A549 (cell line): ENCODE measurements at regions not wholly inside any gene's neighbourhood (a gene's known extent, or its start where the extent isn't known, plus 50 kb on each side); places are given as distances from the start of the nearest gene placed in this dataset.

Experiments used
- ATAC-seq, 2 experiments: fragments of 200-7000 bp in 1 of 2; fragments of >200 bp in 1 of 2; cut with Nextera tagmentation in 1 of 2; cut with Tn5 transposase in 1 of 2; 3 replicates each; pipeline versions ENCODE4 v1.8.0 to v1.9.1; 2018 to 2020; ENCODE audit warnings: mild to moderate bottlenecking in 1 of 2, moderate library complexity in 1 of 2
- CTCF ChIA-PET: fragments of 300-600 bp; sonication (Branson Sonifier 250); formaldehyde crosslinking; extraction: SDS; loops from one replicate; lab custom pipeline; 2021; ENCODE audit warnings: antibody characterized with exemption, inconsistent platforms; lab: Yijun Ruan, JAX
- POLR2A ChIA-PET: fragments of 350-600 bp; formaldehyde crosslinking; extraction: SDS; loops from one replicate; lab custom pipeline; 2021; ENCODE audit warnings: antibody characterized with exemption, inconsistent platforms; lab: Yijun Ruan, JAX
- DNase-seq, 2 experiments: peaks; one replicate each; pipeline versions ENCODE4 v3.0.0 to v3.0.0-alpha.2; 2011 to 2016; ENCODE audit warnings: low read depth in 1 of 2, low spot score in 1 of 2
- FAIRE-seq: peaks from 2 replicates; lab custom pipeline; 2011; peaks lifted over from hg19 to GRCh38; lab: Jason Lieb, UNC
- H3K27ac ChIP-seq, 2 experiments: fragments of >200 bp; sonication (Bioruptor Twin); formaldehyde crosslinking; 3 replicates each; pipeline ENCODE4 v1.5.1; 2016 to 2017
- H3K4me1 ChIP-seq: fragments of >200 bp; sonication (Bioruptor Twin); formaldehyde crosslinking; 3 replicates; pipeline ENCODE4 v1.6.1; 2016
- H3K4me2 ChIP-seq: fragments of >200 bp; sonication (Bioruptor Twin); formaldehyde crosslinking; 3 replicates; pipeline ENCODE4 v1.6.1; 2016
- H3K4me3 ChIP-seq: fragments of >200 bp; sonication (Bioruptor Twin); formaldehyde crosslinking; 3 replicates; pipeline ENCODE4 v1.5.1; 2016
- H3K9me3 ChIP-seq: fragments of >200 bp; sonication (Bioruptor Twin); formaldehyde crosslinking; 3 replicates; pipeline ENCODE4 v1.6.1; 2016
- ATOH8 ChIP-seq: fragments of 250-450 bp; sonication (Bioruptor Pico); IDR thresholded peaks from 2 replicates; pipeline ENCODE4 v1.5.0; 2020; ENCODE audit warnings: low read depth, mild to moderate bottlenecking, moderate library complexity
- BHLHE40 ChIP-seq: IDR thresholded peaks from 2 replicates; pipeline ENCODE4 v1.6.1; 2012; ENCODE audit warnings: low read depth, low read length, inconsistent platforms
- EHF ChIP-seq: fragments of 250-450 bp; sonication (Bioruptor Pico); IDR thresholded peaks from 2 replicates; pipeline ENCODE4 v1.5.0; 2020; ENCODE audit warnings: mild to moderate bottlenecking
- EP300 ChIP-seq, 2 experiments: fragments of >200 bp; sonication (Bioruptor Twin); formaldehyde crosslinking; IDR thresholded peaks; 2 replicates in 1 of 2; 3 replicates in 1 of 2; pipeline ENCODE4 v1.6.1; 2016 to 2017
- HDAC2 ChIP-seq: fragments of 200-600 bp; sonication (generic); IDR thresholded peaks from 2 replicates; pipeline ENCODE4 v1.6.1; 2016
- HES2 ChIP-seq: fragments of >200 bp; sonication (Bioruptor Twin); formaldehyde crosslinking; IDR thresholded peaks from 2 replicates; pipeline ENCODE4 v1.6.1; 2016
- HEYL ChIP-seq: fragments of 250-450 bp; sonication (Bioruptor Pico); IDR thresholded peaks from 2 replicates; pipeline ENCODE4 v1.8.0; 2021; ENCODE audit warnings: mild to moderate bottlenecking, moderate library complexity
- HOXA7 ChIP-seq: fragments of 250-450 bp; sonication (Bioruptor Pico); IDR thresholded peaks from 2 replicates; pipeline ENCODE4 v1.5.0; 2020; ENCODE audit warnings: mild to moderate bottlenecking, moderate library complexity
- HOXB13 ChIP-seq: fragments of 250-450 bp; sonication (Bioruptor Pico); IDR thresholded peaks from 2 replicates; pipeline ENCODE4 v1.5.0; 2020; ENCODE audit warnings: low read depth, mild to moderate bottlenecking, moderate library complexity
- HOXB5 ChIP-seq: fragments of 250-450 bp; sonication (Bioruptor Pico); IDR thresholded peaks from 2 replicates; pipeline ENCODE4 v1.5.0; 2020; ENCODE audit warnings: mild to moderate bottlenecking, moderate library complexity
- KDM5A ChIP-seq: fragments of 200-600 bp; sonication (generic); IDR thresholded peaks from 2 replicates; pipeline ENCODE4 v1.6.1; 2016; ENCODE audit warnings: antibody characterized with exemption, mild to moderate bottlenecking
- MAFK ChIP-seq: fragments of 450-650 bp; IDR thresholded peaks from 2 replicates; pipeline ENCODE4 v1.6.1; 2014; ENCODE audit not compliant: partially characterized antibody
- MAZ ChIP-seq: fragments of 150-350 bp; IDR thresholded peaks from 2 replicates; pipeline ENCODE4 v1.6.1; 2014; ENCODE audit warnings: antibody characterized with exemption, low read depth, low read length, borderline replicate concordance
- MYC ChIP-seq: IDR thresholded peaks from 2 replicates; pipeline ENCODE4 v1.6.1; 2012; ENCODE audit warnings: mild to moderate bottlenecking, inconsistent platforms, low read length, improper control_type of control experiment, borderline replicate concordance
- NFE2L2 ChIP-seq: fragments of 150-350 bp; conservative IDR thresholded peaks from 2 replicates; pipeline ENCODE4 v1.6.1; 2014; ENCODE audit warnings: low read length
- NR3C1 ChIP-seq: fragments of >200 bp; sonication (Bioruptor Twin); formaldehyde crosslinking; IDR thresholded peaks from 3 replicates; pipeline ENCODE4 v1.6.1; 2017
- PHF8 ChIP-seq: fragments of 200-600 bp; sonication (generic); IDR thresholded peaks from 2 replicates; pipeline ENCODE4 v1.6.1; 2016; ENCODE audit warnings: low read depth, mild to moderate bottlenecking, antibody characterized with exemption, moderate library complexity, borderline replicate concordance
- RCOR1 ChIP-seq: fragments of 150-350 bp; IDR thresholded peaks from 2 replicates; pipeline ENCODE4 v1.6.1; 2014; ENCODE audit warnings: antibody characterized with exemption, low read length, low read depth
- REST ChIP-seq: fragments of 200-600 bp; sonication (generic); IDR thresholded peaks from 2 replicates; pipeline ENCODE4 v1.6.1; 2016; ENCODE audit warnings: antibody characterized with exemption, mild to moderate bottlenecking, moderate library complexity
- RFX5 ChIP-seq: fragments of 450-650 bp; IDR thresholded peaks from 2 replicates; pipeline ENCODE4 v1.7.1; 2014; ENCODE audit warnings: antibody characterized with exemption, mild to moderate bottlenecking, moderate library complexity
- RNF2 ChIP-seq: fragments of 200-600 bp; sonication (generic); IDR thresholded peaks from 2 replicates; pipeline ENCODE4 v1.6.1; 2016; ENCODE audit warnings: low read depth, mild to moderate bottlenecking, antibody characterized with exemption, moderate library complexity, borderline replicate concordance
- SMC3 ChIP-seq: fragments of >200 bp; sonication (Bioruptor Twin); formaldehyde crosslinking; IDR thresholded peaks from 3 replicates; pipeline ENCODE4 v1.6.1; 2018; ENCODE audit warnings: inconsistent platforms
- TFCP2L1 ChIP-seq: fragments of 250-450 bp; sonication (Bioruptor Pico); IDR thresholded peaks from 2 replicates; pipeline ENCODE4 v1.5.0; 2021; ENCODE audit warnings: mild to moderate bottlenecking
- ZC3H11A ChIP-seq: fragments of 450-650 bp; IDR thresholded peaks from 2 replicates; pipeline ENCODE4 v1.6.1; 2014; ENCODE audit warnings: antibody characterized with exemption, mild to moderate bottlenecking
- ZFP36 ChIP-seq: fragments of 450-650 bp; IDR thresholded peaks from 2 replicates; pipeline ENCODE4 v1.6.1; 2014; ENCODE audit warnings: borderline replicate concordance; ENCODE audit not compliant: partially characterized antibody
- ZNF302 ChIP-seq: fragments of 250-450 bp; sonication (Bioruptor Pico); IDR thresholded peaks from 2 replicates; pipeline ENCODE4 v1.9.0; 2021; ENCODE audit warnings: inconsistent platforms, mild to moderate bottlenecking, moderate library complexity
- ZSCAN20 ChIP-seq: fragments of 250-450 bp; sonication (Bioruptor Pico); IDR thresholded peaks from 2 replicates; pipeline ENCODE4 v1.8.0; 2022; ENCODE audit warnings: mild to moderate bottlenecking, moderate library complexity
- WGBS: methylation state at CpG from one replicate; pipeline ENCODE4 v1.1.6; 2017; ENCODE audit errors: missing lambda C conversion rate; 5-methylcytosine and 5-hydroxymethylcytosine counted together
- TF ChIP-seq, protein P1 (sequence below): IDR thresholded peaks from 2 replicates; pipeline ENCODE4 v1.6.1; 2012
- TF ChIP-seq, protein P2 (sequence below): fragments of >200 bp; sonication (Bioruptor Twin); formaldehyde crosslinking; IDR thresholded peaks from 3 replicates; pipeline ENCODE4 v1.5.1; 2016

DNA sequence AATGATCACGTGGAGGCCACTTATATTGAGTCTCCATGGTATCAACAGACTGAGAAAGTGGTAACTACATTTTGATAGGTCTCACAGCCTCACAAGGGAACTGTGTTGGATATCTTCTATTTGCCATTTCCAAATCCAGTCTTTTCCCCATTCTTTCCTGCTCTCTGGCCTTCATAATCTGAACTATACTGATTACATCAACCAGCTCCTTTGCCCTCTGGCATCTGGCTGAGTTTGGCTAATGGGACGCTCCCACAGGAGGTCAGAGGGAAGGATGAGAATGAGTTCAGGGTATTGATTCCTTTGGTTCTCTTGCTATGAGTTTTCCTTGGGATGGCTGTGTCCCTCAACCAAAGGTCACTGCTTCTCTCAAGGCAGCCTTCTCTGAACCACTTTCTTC, 152.6 kb downstream of the RTL9 start:
- TF ChIP-seq NR3C1 (no peak), REST (no peak), ZSCAN20 (no peak), ZC3H11A (no peak), SMC3 (no peak), ZNF302 (no peak), HOXB5 (CRISPR knock-in tag) (no peak), TFCP2L1 (no peak), NFE2L2 (no peak), RFX5 (no peak), ATOH8 (no peak), BHLHE40 (no peak), HDAC2 (no peak), EHF (CRISPR knock-in tag) (no peak), MAFK (no peak)
- TF ChIP-seq, protein P1, sequence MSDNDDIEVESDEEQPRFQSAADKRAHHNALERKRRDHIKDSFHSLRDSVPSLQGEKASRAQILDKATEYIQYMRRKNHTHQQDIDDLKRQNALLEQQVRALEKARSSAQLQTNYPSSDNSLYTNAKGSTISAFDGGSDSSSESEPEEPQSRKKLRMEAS, result no peak
- TF ChIP-seq, protein P2, sequence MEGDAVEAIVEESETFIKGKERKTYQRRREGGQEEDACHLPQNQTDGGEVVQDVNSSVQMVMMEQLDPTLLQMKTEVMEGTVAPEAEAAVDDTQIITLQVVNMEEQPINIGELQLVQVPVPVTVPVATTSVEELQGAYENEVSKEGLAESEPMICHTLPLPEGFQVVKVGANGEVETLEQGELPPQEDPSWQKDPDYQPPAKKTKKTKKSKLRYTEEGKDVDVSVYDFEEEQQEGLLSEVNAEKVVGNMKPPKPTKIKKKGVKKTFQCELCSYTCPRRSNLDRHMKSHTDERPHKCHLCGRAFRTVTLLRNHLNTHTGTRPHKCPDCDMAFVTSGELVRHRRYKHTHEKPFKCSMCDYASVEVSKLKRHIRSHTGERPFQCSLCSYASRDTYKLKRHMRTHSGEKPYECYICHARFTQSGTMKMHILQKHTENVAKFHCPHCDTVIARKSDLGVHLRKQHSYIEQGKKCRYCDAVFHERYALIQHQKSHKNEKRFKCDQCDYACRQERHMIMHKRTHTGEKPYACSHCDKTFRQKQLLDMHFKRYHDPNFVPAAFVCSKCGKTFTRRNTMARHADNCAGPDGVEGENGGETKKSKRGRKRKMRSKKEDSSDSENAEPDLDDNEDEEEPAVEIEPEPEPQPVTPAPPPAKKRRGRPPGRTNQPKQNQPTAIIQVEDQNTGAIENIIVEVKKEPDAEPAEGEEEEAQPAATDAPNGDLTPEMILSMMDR, result no peak
- TF ChIP-seq, all 56 proteins: peak for 0
- DNase-seq (no peak), FAIRE-seq (no peak), ATAC-seq (no peak)
- no peaks in the 10 kb centered on the region for H3K9me3 ChIP-seq
- H3K27ac ChIP-seq, result no peak overlapping the region
- H3K4me3 ChIP-seq, result no peak overlapping the region
- CTCF ChIA-PET, result no interaction called here
- 0% methylated on average over 2 of the region's 2 CpGs for WGBS
- H3K4me2 ChIP-seq, result no peak overlapping the region
- POLR2A ChIA-PET, result no interaction called here
- no peaks in the 10 kb centered on the region for H3K4me1 ChIP-seq

DNA sequence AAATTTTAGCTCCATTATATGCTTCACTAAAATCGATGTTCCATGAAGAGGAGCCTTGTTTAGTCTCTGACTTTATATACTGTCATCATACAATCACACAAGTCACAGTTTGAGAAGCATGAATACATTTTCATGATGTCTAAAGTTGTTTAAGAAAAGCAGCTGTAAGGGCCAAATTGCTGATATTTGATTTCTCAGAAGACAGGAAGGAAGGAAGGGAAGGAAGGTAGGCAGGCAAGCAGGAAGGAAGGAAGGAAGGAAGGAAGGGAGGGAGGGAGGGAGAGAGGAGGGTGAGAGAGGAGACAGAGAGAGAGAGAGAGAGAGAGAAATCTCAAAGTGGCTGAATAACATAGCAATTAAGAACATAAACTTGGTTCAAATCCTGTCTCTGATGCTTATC, 153.7 kb downstream of the RTL9 start:
- Histone ChIP-seq H3K4me1 (no peaks in the 10 kb centered on the region), H3K9me3 (no peaks in the 10 kb centered on the region), H3K4me2 (no peak overlapping the region), H3K27ac (no peak overlapping the region), H3K4me3 (no peak overlapping the region)
- no peak for DNase-seq
- FAIRE-seq, result no peak
- no peak for ATAC-seq
- WGBS, result 4% methylated on average over 1 of the region's 1 CpG
- ChIA-PET CTCF (no interaction called here), POLR2A (no interaction called here)
- TF ChIP-seq HOXB13 (no peak), ZNF302 (no peak), HEYL (CRISPR knock-in tag) (no peak)

- Histone ChIP-seq H3K9me3 (no peaks in the 10 kb centered on the region), H3K4me2 (no peak overlapping the region), H3K4me1 (no peaks in the 10 kb centered on the region), H3K4me3 (no peak overlapping the region), H3K27ac (no peak overlapping the region)
- 0% methylated on average over 2 of the region's 2 CpGs for WGBS
- CTCF ChIA-PET, result no interaction called here
- DNase-seq, result no peak
- ATAC-seq, result no peak
- FAIRE-seq, result no peak
- POLR2A ChIA-PET, result no interaction called here
- TF ChIP-seq MAZ, result no peak
- no peak for TF ChIP-seq NR3C1
- no peak for TF ChIP-seq RFX5
- no peak for TF ChIP-seq RCOR1
- TF ChIP-seq TFCP2L1, result no peak
- TF ChIP-seq HES2, result no peak
- no peak for TF ChIP-seq MYC
- TF ChIP-seq, protein P2, result no peak
- no peak for TF ChIP-seq PHF8
- no peak for TF ChIP-seq KDM5A
- TF ChIP-seq EP300 (IDR thresholded peaks at IDR 0.05), result no peak
- no peak for TF ChIP-seq HOXA7 (CRISPR knock-in tag)
- no peak for TF ChIP-seq SMC3
- no peak for TF ChIP-seq RNF2
- no peak for TF ChIP-seq ZFP36
Measured at GRCh38 chrX:110514509-110514908, 155.9 kb downstream of the RTL9 start.
